CD4-positive, alpha-beta memory T cell (primary cell): ENCODE measurements at regions not wholly inside any gene's neighbourhood (a gene's known extent, or its start where the extent isn't known, plus 50 kb on each side); places are given as distances from the start of the nearest gene placed in this dataset.

ENCODE experiments used
- CTCF ChIA-PET: fragments of 350-600 bp; sonication (Branson Sonifier 250); formaldehyde crosslinking; loops from one replicate; lab custom pipeline; 2021; ENCODE audit warnings: inconsistent platforms; ENCODE audit not compliant: partially characterized antibody; lab: Charles Lee
- POLR2A ChIA-PET: fragments of 350-600 bp; sonication (Branson Sonifier 250); formaldehyde crosslinking; loops from one replicate; lab custom pipeline; 2021; ENCODE audit not compliant: partially characterized antibody; lab: Charles Lee
- DNase-seq, 5 donors: peaks; one replicate each; pipeline versions ENCODE4 v3.0.0 to v3.0.0-alpha.2; 2020 to 2022; ENCODE audit warnings: mixed read lengths in 1 of 5
- H3K27ac ChIP-seq: one replicate; pipeline ENCODE4 v1.7.0; 2013; ENCODE audit warnings: low read depth, low read length
- H3K27me3 ChIP-seq: 2 replicates; pipeline ENCODE4 v1.7.0; 2013; ENCODE audit warnings: mild to moderate bottlenecking, low read length, moderate library complexity; ENCODE audit not compliant: insufficient read depth
- H3K36me3 ChIP-seq: 2 replicates; pipeline ENCODE4 v1.7.0; 2013; ENCODE audit warnings: mild to moderate bottlenecking, low read length, moderate library complexity; ENCODE audit not compliant: insufficient read depth
- H3K4me1 ChIP-seq: 2 replicates; pipeline ENCODE4 v1.7.0; 2013; ENCODE audit warnings: mild to moderate bottlenecking, low read length, moderate library complexity; ENCODE audit not compliant: insufficient read depth
- H3K4me3 ChIP-seq, 2 donors: one replicate each; pipeline ENCODE4 v1.7.0; 2013; ENCODE audit warnings: low read length in 2 of 2, mild to moderate bottlenecking in 1 of 2
- H3K9me3 ChIP-seq, 2 donors: one replicate each; pipeline ENCODE4 v1.7.0; 2013; ENCODE audit warnings: low read length in 2 of 2, control low read depth in 1 of 2; ENCODE audit not compliant: control insufficient read depth in 1 of 2
- H3K27ac Mint-ChIP-seq, 7 donors: one replicate each; pipeline ENCODE4 v1.8.0; 2020 to 2021; ENCODE audit warnings: mixed read lengths in 7 of 7, mild to moderate bottlenecking in 6 of 7, inconsistent platforms in 3 of 7, moderate library complexity in 3 of 7
- H3K27me3 Mint-ChIP-seq, 2 donors: one replicate each; pipeline ENCODE4 v1.8.0; 2020 to 2021; ENCODE audit warnings: mixed read lengths in 2 of 2
- H3K36me3 Mint-ChIP-seq, 2 donors: one replicate each; pipeline ENCODE4 v1.8.0; 2020 to 2021; ENCODE audit warnings: mixed read lengths in 2 of 2, inconsistent platforms in 1 of 2, mild to moderate bottlenecking in 1 of 2
- H3K4me1 Mint-ChIP-seq, 4 donors: one replicate each; pipeline ENCODE4 v1.8.0; 2020 to 2021; ENCODE audit warnings: mixed read lengths in 4 of 4, mild to moderate bottlenecking in 1 of 4
- H3K4me3 Mint-ChIP-seq, 8 donors: one replicate each; pipeline ENCODE4 v1.8.0; 2020 to 2021; ENCODE audit warnings: mixed read lengths in 8 of 8, mild to moderate bottlenecking in 7 of 8, moderate library complexity in 6 of 8, inconsistent platforms in 3 of 8
- H3K9me3 Mint-ChIP-seq, 8 donors: one replicate each; pipeline ENCODE4 v1.8.0; 2020 to 2021; ENCODE audit warnings: mixed read lengths in 8 of 8, mild to moderate bottlenecking in 5 of 8, inconsistent platforms in 3 of 8, moderate library complexity in 1 of 8
- intact Hi-C: fragments of 100-400 bp; cut with micrococcal nuclease; formaldehyde crosslinking; loops from one replicate; pipeline ENCODE4 v1.15.1; 2023

- Mint-ChIP-seq H3K9me3 (peaks cover 0 to 12% (median 6%) of the 10 kb centered on the region in 8 donors), H3K4me3 (no peak overlapping the region), H3K27ac (no peak overlapping the region), H3K36me3 (no peaks in the 10 kb centered on the region), H3K27me3 (no peaks in the 10 kb centered on the region), H3K4me1 (no peaks in the 10 kb centered on the region)
- Histone ChIP-seq H3K36me3 (no peaks in the 10 kb centered on the region), H3K27me3 (no peaks in the 10 kb centered on the region), H3K4me3 (no peak overlapping the region), H3K4me1 (no peaks in the 10 kb centered on the region), H3K27ac (no peak overlapping the region), H3K9me3 (no peaks in the 10 kb centered on the region)
- DNase-seq, result no peak
- intact Hi-C loops, result no loop called here
- POLR2A ChIA-PET, result no interaction called here
- CTCF ChIA-PET, result no interaction called here
Measured at GRCh38 chr6:62479697-62480220, 193.7 kb upstream of the KHDRBS2 start.

- ChIA-PET CTCF (no interaction called here), POLR2A (no interaction called here)
- H3K27me3 ChIP-seq, result no peaks in the 10 kb centered on the region
- H3K4me3 Mint-ChIP-seq, result no peak overlapping the region
- no peaks in the 10 kb centered on the region for H3K4me1 ChIP-seq
- H3K36me3 ChIP-seq, result no peaks in the 10 kb centered on the region
- H3K27me3 Mint-ChIP-seq, result no peaks in the 10 kb centered on the region
- H3K4me3 ChIP-seq, result no peak overlapping the region
- no peaks in the 10 kb centered on the region for H3K9me3 ChIP-seq
- H3K9me3 Mint-ChIP-seq, result peaks cover 0 to 16% (median 5%) of the 10 kb centered on the region in 8 donors
- no peaks in the 10 kb centered on the region for H3K36me3 Mint-ChIP-seq
- H3K4me1 Mint-ChIP-seq, result no peaks in the 10 kb centered on the region
- no peak overlapping the region for H3K27ac ChIP-seq
- intact Hi-C loops, result no loop called here
- DNase-seq, result no peak
- H3K27ac Mint-ChIP-seq, result no peak overlapping the region
Measured at GRCh38 chr6:62474793-62475192, 188.8 kb upstream of the KHDRBS2 start.

GRCh38 chr6:62466607-62467006 is 180.6 kb upstream of the KHDRBS2 start:
- DNase-seq, result no peak
- H3K36me3 ChIP-seq, result no peaks in the 10 kb centered on the region
- no peak overlapping the region for H3K4me3 ChIP-seq
- CTCF ChIA-PET, result no interaction called here
- POLR2A ChIA-PET, result no interaction called here
- no peak overlapping the region for H3K27ac ChIP-seq
- intact Hi-C loops, result no loop called here
- H3K9me3 ChIP-seq, result no peaks in the 10 kb centered on the region
- H3K27me3 Mint-ChIP-seq, result no peaks in the 10 kb centered on the region
- H3K36me3 Mint-ChIP-seq, result no peaks in the 10 kb centered on the region
- no peaks in the 10 kb centered on the region for H3K4me1 ChIP-seq
- H3K27me3 ChIP-seq, result no peaks in the 10 kb centered on the region
- no peak overlapping the region for H3K4me3 Mint-ChIP-seq
- H3K9me3 Mint-ChIP-seq, result peaks cover 2 to 13% (median 9%) of the 10 kb centered on the region in 8 donors
- H3K4me1 Mint-ChIP-seq, result no peaks in the 10 kb centered on the region
- no peak overlapping the region for H3K27ac Mint-ChIP-seq

- Histone ChIP-seq H3K27me3 (no peaks in the 10 kb centered on the region), H3K27ac (no peak overlapping the region), H3K4me1 (no peaks in the 10 kb centered on the region), H3K4me3 (no peak overlapping the region), H3K36me3 (no peaks in the 10 kb centered on the region), H3K9me3 (no peaks in the 10 kb centered on the region)
- Mint-ChIP-seq H3K9me3 (peaks cover 2 to 13% (median 9%) of the 10 kb centered on the region in 8 donors), H3K27me3 (no peaks in the 10 kb centered on the region), H3K4me1 (no peaks in the 10 kb centered on the region), H3K36me3 (no peaks in the 10 kb centered on the region), H3K4me3 (no peak overlapping the region), H3K27ac (no peak overlapping the region)
- no peak for DNase-seq
- intact Hi-C loops, result no loop called here
- POLR2A ChIA-PET, result no interaction called here
- CTCF ChIA-PET, result no interaction called here
Measured at GRCh38 chr6:62465206-62465605, 179.2 kb upstream of the KHDRBS2 start.

GRCh38 chr6:62452586-62452985 is 166.6 kb upstream of the KHDRBS2 start:
- no peaks in the 10 kb centered on the region for H3K4me1 Mint-ChIP-seq
- Histone ChIP-seq H3K4me1 (no peaks in the 10 kb centered on the region), H3K27me3 (no peaks in the 10 kb centered on the region), H3K9me3 (no peaks in the 10 kb centered on the region), H3K36me3 (no peaks in the 10 kb centered on the region), H3K27ac (no peak overlapping the region), H3K4me3 (no peak overlapping the region)
- H3K9me3 Mint-ChIP-seq, result peaks cover 0 to 18% (median 6%) of the 10 kb centered on the region in 8 donors
- ChIA-PET CTCF (no interaction called here), POLR2A (no interaction called here)
- intact Hi-C loops, result no loop called here
- no peak for DNase-seq
- H3K27ac Mint-ChIP-seq, result no peak overlapping the region
- no peaks in the 10 kb centered on the region for H3K27me3 Mint-ChIP-seq
- no peak overlapping the region for H3K4me3 Mint-ChIP-seq
- H3K36me3 Mint-ChIP-seq, result no peaks in the 10 kb centered on the region

GRCh38 chr6:62446647-62447316 is 160.8 kb upstream of the KHDRBS2 start:
- Histone ChIP-seq H3K4me3 (no peak overlapping the region), H3K4me1 (no peaks in the 10 kb centered on the region), H3K27ac (no peak overlapping the region), H3K27me3 (no peaks in the 10 kb centered on the region), H3K36me3 (no peaks in the 10 kb centered on the region), H3K9me3 (no peaks in the 10 kb centered on the region)
- Mint-ChIP-seq H3K4me3 (no peak overlapping the region), H3K9me3 (peaks cover 5 to 25% (median 13%) of the 10 kb centered on the region in 8 donors), H3K27me3 (no peaks in the 10 kb centered on the region), H3K4me1 (no peaks in the 10 kb centered on the region), H3K36me3 (no peaks in the 10 kb centered on the region), H3K27ac (no peak overlapping the region)
- ChIA-PET POLR2A (no interaction called here), CTCF (no interaction called here)
- intact Hi-C loops, result no loop called here
- DNase-seq, result no peak

- H3K4me3 ChIP-seq, result no peak overlapping the region
- Mint-ChIP-seq H3K4me3 (no peak overlapping the region), H3K27ac (no peak overlapping the region), H3K4me1 (no peaks in the 10 kb centered on the region), H3K9me3 (peaks cover 5 to 32% (median 14%) of the 10 kb centered on the region in 8 donors), H3K27me3 (no peaks in the 10 kb centered on the region), H3K36me3 (no peaks in the 10 kb centered on the region)
- H3K27ac ChIP-seq, result no peak overlapping the region
- no peak for DNase-seq
- peaks cover 0 to 3% of the 10 kb centered on the region in 2 donors for H3K9me3 ChIP-seq
- H3K4me1 ChIP-seq, result no peaks in the 10 kb centered on the region
- POLR2A ChIA-PET, result no interaction called here
- intact Hi-C loops, result no loop called here
- CTCF ChIA-PET, result no interaction called here
- H3K36me3 ChIP-seq, result no peaks in the 10 kb centered on the region
- H3K27me3 ChIP-seq, result no peaks in the 10 kb centered on the region
Measured at GRCh38 chr6:62445521-62445920, 159.5 kb upstream of the KHDRBS2 start.
